Spleen (tissue), 11 donors: ENCODE measurements at regions not wholly inside any gene's neighbourhood (a gene's known extent, or its start where the extent isn't known, plus 50 kb on each side); places are given as distances from the start of the nearest gene placed in this dataset.

ENCODE experiments used
- DNase-seq: peaks from one replicate; pipeline ENCODE4 v3.0.0-alpha.2; 2020
- H3K27ac ChIP-seq, 8 donors: fragments of 200-600 bp; sonication (generic) in 7 of 8; 1 replicate in 4 of 8; 2 replicates in 4 of 8; pipeline versions ENCODE4 v1.5.0 to v1.8.0; 2016 to 2021; ENCODE audit warnings: inconsistent platforms in 4 of 8, mild to moderate bottlenecking in 4 of 8, moderate library complexity in 1 of 8
- H3K27me3 ChIP-seq, 7 donors: fragments of 200-600 bp; sonication (generic) in 6 of 7; replicated peaks in 1 of 7; 1 replicate in 4 of 7; 2 replicates in 3 of 7; pipeline versions ENCODE4 v1.5.0 to v1.8.0; 2016 to 2021; ENCODE audit warnings: inconsistent platforms in 3 of 7, mild to moderate bottlenecking in 1 of 7
- H3K36me3 ChIP-seq, 6 donors: fragments of 200-600 bp; sonication (generic) in 5 of 6; 1 replicate in 4 of 6; 2 replicates in 2 of 6; pipeline versions ENCODE4 v1.5.0 to v1.8.0; 2016 to 2021; ENCODE audit warnings: inconsistent platforms in 2 of 6
- H3K4me1 ChIP-seq, 6 donors: fragments of 200-600 bp; sonication (generic) in 5 of 6; 1 replicate in 3 of 6; 2 replicates in 3 of 6; pipeline versions ENCODE4 v1.5.0 to v1.8.0; 2016 to 2021; ENCODE audit warnings: inconsistent platforms in 3 of 6
- H3K4me3 ChIP-seq, 8 donors: fragments of 200-600 bp; sonication (generic) in 7 of 8; 1 replicate in 4 of 8; 2 replicates in 4 of 8; pipeline versions ENCODE4 v1.5.0 to v1.8.0; 2016 to 2021; ENCODE audit warnings: inconsistent platforms in 4 of 8, mild to moderate bottlenecking in 4 of 8, moderate library complexity in 2 of 8
- H3K9me3 ChIP-seq, 8 donors: fragments of 200-600 bp; sonication (generic) in 7 of 8; 1 replicate in 4 of 8; 2 replicates in 4 of 8; pipeline versions ENCODE4 v1.5.0 to v1.8.0; 2016 to 2021; ENCODE audit warnings: inconsistent platforms in 4 of 8
- CTCF ChIP-seq, 11 experiments: fragments of 200-600 bp in 7 of 11; fragments of 450-650 bp in 4 of 11; sonication (generic) in 4 of 11; IDR thresholded peaks in 8 of 11; conservative IDR thresholded peaks in 3 of 11; 1 replicate in 7 of 11; 2 replicates in 4 of 11; pipeline versions ENCODE4 v1.4.0 to v1.8.0; 2016 to 2021; ENCODE audit warnings: antibody characterized with exemption in 11 of 11, inconsistent platforms in 4 of 11, mild to moderate bottlenecking in 1 of 11
- POLR2A ChIP-seq, 3 donors: fragments of 450-650 bp; IDR thresholded peaks; one replicate each; pipeline ENCODE4 v1.5.1; 2017; ENCODE audit warnings: antibody characterized with exemption in 3 of 3, mild to moderate bottlenecking in 1 of 3
- POLR2AphosphoS5 ChIP-seq, 3 donors: sonication (generic); formaldehyde crosslinking; IDR thresholded peaks; one replicate each; pipeline ENCODE4 v1.5.1; 2017; ENCODE audit warnings: antibody characterized with exemption in 3 of 3
- WGBS, 5 donors: extraction: QIAGEN DNeasy Blood & Tissue Kit in 3 of 5; methylation state at CpG; one replicate each; pipeline versions ENCODE4 v1.1.5 to v1.1.7; 2013 to 2018; 5-methylcytosine and 5-hydroxymethylcytosine counted together
- intact Hi-C: fragments of 100-400 bp; cut with DNase I; formaldehyde crosslinking; loops from one replicate; pipeline ENCODE4 v1.15.0; 2023; ENCODE audit warnings: low total_unique reads
- donor health status: healthy with polysubstance abuse.
- donor health status: DM: no; HTN: no; CAD: no; lungs with moderate emphysema.
- donor health status: DM: no; HTN: no; CAD: no.
- donor health status: Bipolar disorder and iron deficiency.
- donor health status: healthy.
- donor health status: DM: no; HTN: no; CAD: no.
- donor health status: DM: yes; HTN: yes; CAD: no.

- no peaks in the 10 kb centered on the region for H3K36me3 ChIP-seq
- TF ChIP-seq CTCF (IDR thresholded peaks at IDR 0.05 in 8 of 11, conservative IDR thresholded peaks at IDR 0.05 in 3 of 11), result no peak
- TF ChIP-seq POLR2A (IDR thresholded peaks at IDR 0.05), result no peak
- TF ChIP-seq POLR2AphosphoS5 (IDR thresholded peaks at IDR 0.05), result no peak
- intact Hi-C loops, result no loop called here
- H3K27ac ChIP-seq, result no peak overlapping the region
- no peaks in the 10 kb centered on the region for H3K9me3 ChIP-seq
- no peak overlapping the region for H3K4me3 ChIP-seq
- DNase-seq, result no peak
- WGBS, 5 donors, result 80 to 89% (median 88%) methylated on average over 1 of the region's 1 CpG
- H3K27me3 ChIP-seq, result no peaks in the 10 kb centered on the region
- H3K4me1 ChIP-seq, result no peaks in the 10 kb centered on the region
Measured at GRCh38 chr5:84569307-84569706, 184.6 kb upstream of the EDIL3 start.

- H3K9me3 ChIP-seq, result no peaks in the 10 kb centered on the region
- intact Hi-C loops, result no loop called here
- WGBS, 5 donors, result 80 to 89% (median 86%) methylated on average over 1 of the region's 1 CpG
- H3K4me3 ChIP-seq, result no peak overlapping the region
- H3K4me1 ChIP-seq, result no peaks in the 10 kb centered on the region
- no peak for TF ChIP-seq POLR2AphosphoS5 (IDR thresholded peaks at IDR 0.05)
- no peak for TF ChIP-seq POLR2A (IDR thresholded peaks at IDR 0.05)
- no peak for TF ChIP-seq CTCF (IDR thresholded peaks at IDR 0.05 in 8 of 11, conservative IDR thresholded peaks at IDR 0.05 in 3 of 11)
- H3K36me3 ChIP-seq, result no peaks in the 10 kb centered on the region
- no peak overlapping the region for H3K27ac ChIP-seq
- H3K27me3 ChIP-seq, result no peaks in the 10 kb centered on the region
- DNase-seq, result no peak
Measured at GRCh38 chr5:84568171-84568570, 183.5 kb upstream of the EDIL3 start.

- intact Hi-C loops, result no loop called here
- H3K9me3 ChIP-seq, result no peaks in the 10 kb centered on the region
- no peak for DNase-seq
- no peak overlapping the region for H3K4me3 ChIP-seq
- H3K27ac ChIP-seq, result no peak overlapping the region
- no peaks in the 10 kb centered on the region for H3K4me1 ChIP-seq
- H3K36me3 ChIP-seq, result no peaks in the 10 kb centered on the region
- no peak for TF ChIP-seq POLR2AphosphoS5 (IDR thresholded peaks at IDR 0.05)
- no peak for TF ChIP-seq POLR2A (IDR thresholded peaks at IDR 0.05)
- TF ChIP-seq CTCF (IDR thresholded peaks at IDR 0.05 in 8 of 11, conservative IDR thresholded peaks at IDR 0.05 in 3 of 11), result no peak
- 58 to 89% (median 87%) methylated on average over 1 of the region's 1 CpG for WGBS, 5 donors
- no peaks in the 10 kb centered on the region for H3K27me3 ChIP-seq
Measured at GRCh38 chr5:84565866-84566265, 181.2 kb upstream of the EDIL3 start.

GRCh38 chr5:84564321-84565075 is 179.8 kb upstream of the EDIL3 start:
- intact Hi-C loops, result no loop called here
- WGBS, 5 donors, result 70 to 85% (median 83%) methylated on average over 3 of the region's 3 CpGs

More at GRCh38 chr5:84564321-84565075, 179.8 kb upstream of the EDIL3 start:
- H3K4me1 ChIP-seq, result no peaks in the 10 kb centered on the region
- no peak overlapping the region for H3K4me3 ChIP-seq
- no peaks in the 10 kb centered on the region for H3K27me3 ChIP-seq
- no peak overlapping the region for H3K27ac ChIP-seq
- H3K36me3 ChIP-seq, result no peaks in the 10 kb centered on the region
- DNase-seq, result no peak
- TF ChIP-seq POLR2A (IDR thresholded peaks at IDR 0.05), result no peak
- no peak for TF ChIP-seq POLR2AphosphoS5 (IDR thresholded peaks at IDR 0.05)
- TF ChIP-seq CTCF (IDR thresholded peaks at IDR 0.05 in 8 of 11, conservative IDR thresholded peaks at IDR 0.05 in 3 of 11), result no peak
- H3K9me3 ChIP-seq, result no peaks in the 10 kb centered on the region
